ENCODE measurements at regions not wholly inside any gene's neighbourhood (a gene's known extent, or its start where the extent isn't known, plus 50 kb on each side); places are given as distances from the start of the nearest gene placed in this dataset.

DNA sequence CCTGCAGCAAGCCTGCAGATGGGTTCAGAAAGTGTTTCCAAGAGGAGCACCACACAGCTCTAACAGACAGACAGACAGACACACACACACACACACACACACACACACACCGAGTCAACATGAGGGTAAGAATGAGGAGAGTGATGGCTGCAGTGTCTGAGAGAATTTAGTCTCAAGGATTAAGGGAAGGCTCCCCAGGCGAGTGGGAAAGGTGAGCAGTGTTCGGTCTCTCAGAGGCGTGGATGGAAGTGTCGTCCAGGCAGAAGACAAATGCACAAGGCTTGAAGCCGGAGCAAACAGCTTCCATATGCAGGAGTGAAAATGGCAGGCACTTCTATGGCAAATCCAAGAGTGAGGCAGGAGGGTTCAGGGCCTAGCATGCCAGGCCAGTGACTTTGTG is 770.1 kb downstream of the KCNJ18 start:
- WGBS, 2 donors, result 85 to 87% methylated on average over 6 of the region's 6 CpGs
- no peaks in the 10 kb centered on the region for H3K9me3 ChIP-seq
- H3K27me3 ChIP-seq, result no peaks in the 10 kb centered on the region
- H3K36me3 ChIP-seq (ENCODE audit: low read depth, missing control alignments), result no peaks in the 10 kb centered on the region
- no peaks in the 10 kb centered on the region for H3K4me1 ChIP-seq
- DNase-seq, result no peak
- H3K4me3 ChIP-seq, result no peak overlapping the region
- intact Hi-C loops (cut with DNase I; ENCODE audit: low total_unique reads), result no loop called here
- no peak for TF ChIP-seq POLR2A (IDR thresholded peaks at IDR 0.05)
- TF ChIP-seq, protein P1, sequence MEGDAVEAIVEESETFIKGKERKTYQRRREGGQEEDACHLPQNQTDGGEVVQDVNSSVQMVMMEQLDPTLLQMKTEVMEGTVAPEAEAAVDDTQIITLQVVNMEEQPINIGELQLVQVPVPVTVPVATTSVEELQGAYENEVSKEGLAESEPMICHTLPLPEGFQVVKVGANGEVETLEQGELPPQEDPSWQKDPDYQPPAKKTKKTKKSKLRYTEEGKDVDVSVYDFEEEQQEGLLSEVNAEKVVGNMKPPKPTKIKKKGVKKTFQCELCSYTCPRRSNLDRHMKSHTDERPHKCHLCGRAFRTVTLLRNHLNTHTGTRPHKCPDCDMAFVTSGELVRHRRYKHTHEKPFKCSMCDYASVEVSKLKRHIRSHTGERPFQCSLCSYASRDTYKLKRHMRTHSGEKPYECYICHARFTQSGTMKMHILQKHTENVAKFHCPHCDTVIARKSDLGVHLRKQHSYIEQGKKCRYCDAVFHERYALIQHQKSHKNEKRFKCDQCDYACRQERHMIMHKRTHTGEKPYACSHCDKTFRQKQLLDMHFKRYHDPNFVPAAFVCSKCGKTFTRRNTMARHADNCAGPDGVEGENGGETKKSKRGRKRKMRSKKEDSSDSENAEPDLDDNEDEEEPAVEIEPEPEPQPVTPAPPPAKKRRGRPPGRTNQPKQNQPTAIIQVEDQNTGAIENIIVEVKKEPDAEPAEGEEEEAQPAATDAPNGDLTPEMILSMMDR (IDR thresholded peaks at IDR 0.05), result no peak
- no peak overlapping the region for H3K27ac ChIP-seq

DNA sequence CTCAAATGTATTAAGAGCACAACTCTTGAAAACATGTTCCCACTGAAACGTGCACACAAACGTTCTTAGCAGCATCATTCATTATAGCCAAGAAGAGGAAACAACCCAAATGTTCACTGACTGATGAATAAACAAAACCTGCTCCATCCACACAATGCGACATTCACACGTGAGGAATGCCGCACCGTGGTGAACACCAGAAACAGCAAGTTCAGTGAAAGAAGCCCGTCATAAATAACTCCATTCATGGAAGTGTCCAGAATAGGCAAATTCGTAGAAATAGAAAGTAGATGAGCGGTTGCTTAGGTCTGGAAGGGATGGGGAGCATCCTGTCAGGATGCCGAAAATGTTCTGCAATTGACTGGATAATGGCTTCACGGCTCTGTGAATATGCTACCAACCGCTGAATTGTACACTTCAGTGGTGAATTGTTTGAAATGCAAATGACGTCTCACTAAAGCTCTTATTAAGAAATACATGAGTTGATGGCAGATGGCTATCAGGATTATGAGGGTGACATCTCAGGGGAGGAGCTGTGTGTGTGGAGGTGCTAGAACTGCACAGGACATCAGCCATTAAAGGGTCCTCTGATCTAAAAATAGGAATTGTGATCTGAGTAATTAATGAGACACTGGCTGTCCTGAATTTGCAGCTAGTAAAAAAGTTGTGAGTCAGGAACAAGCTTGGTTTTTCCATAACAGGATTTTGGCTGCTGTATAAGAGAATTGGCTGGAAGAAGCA is 771.0 kb downstream of the KCNJ18 start:
- Histone ChIP-seq H3K4me1 (no peaks in the 10 kb centered on the region), H3K27ac (no peak overlapping the region), H3K9me3 (no peaks in the 10 kb centered on the region), H3K4me3 (no peak overlapping the region), H3K27me3 (no peaks in the 10 kb centered on the region), H3K36me3 (ENCODE audit: low read depth, missing control alignments) (no peaks in the 10 kb centered on the region)
- TF ChIP-seq POLR2A (IDR thresholded peaks at IDR 0.05), result no peak
- WGBS, 2 donors, result 71 to 81% methylated on average over 13 of the region's 13 CpGs
- intact Hi-C loops (cut with DNase I; ENCODE audit: low total_unique reads), result no loop called here
- DNase-seq, result no peak

DNA sequence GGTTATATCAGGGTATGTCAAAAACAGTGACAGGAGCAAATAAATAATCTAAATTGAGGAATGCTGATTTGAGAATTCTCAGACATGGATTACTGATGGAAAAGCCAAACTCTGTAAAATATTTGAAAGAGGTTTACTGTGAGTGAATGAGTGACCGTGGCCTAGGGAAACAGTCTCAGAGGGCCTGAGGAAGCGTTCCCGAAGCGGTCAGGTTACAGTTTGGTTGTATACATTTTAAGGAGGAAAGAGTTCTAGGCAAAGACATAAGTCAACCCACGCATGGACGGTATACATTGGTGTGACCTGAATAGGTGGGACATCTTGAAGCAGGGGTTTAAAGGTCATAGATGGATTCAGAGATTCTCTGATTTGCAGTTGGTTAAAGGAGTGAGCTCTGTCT is 771.7 kb downstream of the KCNJ18 start:
- Histone ChIP-seq H3K4me3 (no peak overlapping the region), H3K36me3 (ENCODE audit: low read depth, missing control alignments) (no peaks in the 10 kb centered on the region), H3K27ac (no peak overlapping the region), H3K4me1 (no peaks in the 10 kb centered on the region), H3K9me3 (no peaks in the 10 kb centered on the region), H3K27me3 (no peaks in the 10 kb centered on the region)
- TF ChIP-seq, protein P1 (IDR thresholded peaks at IDR 0.05), result no peak
- no peak for TF ChIP-seq POLR2A (IDR thresholded peaks at IDR 0.05)
- no peak for DNase-seq
- intact Hi-C loops (cut with DNase I; ENCODE audit: low total_unique reads), result no loop called here
- WGBS, 2 donors, result 75 to 80% methylated on average over 6 of the region's 6 CpGs

DNA sequence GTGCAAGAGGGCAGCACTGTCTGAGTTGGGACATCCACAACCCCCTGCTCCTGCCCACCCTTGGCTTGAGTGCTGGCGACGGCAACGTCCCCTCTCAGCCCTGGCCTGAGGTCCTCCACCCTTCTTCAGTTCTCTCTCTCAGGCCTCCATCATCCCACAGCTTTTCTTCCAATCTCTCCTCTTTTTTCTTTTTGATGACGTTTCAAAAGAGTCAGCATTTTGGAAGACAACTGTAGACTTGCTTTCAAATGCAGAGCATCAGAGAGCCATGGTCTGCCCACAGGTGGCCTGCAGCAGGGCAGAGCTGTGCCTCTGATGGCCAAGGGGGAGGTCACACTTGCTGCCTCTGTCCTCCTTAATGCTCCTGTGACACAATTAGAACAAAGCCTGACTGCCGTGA is 775.4 kb downstream of the KCNJ18 start:
- H3K9me3 ChIP-seq, result no peaks in the 10 kb centered on the region
- 64 to 65% methylated on average over 5 of the region's 5 CpGs for WGBS, 2 donors
- intact Hi-C loops (cut with DNase I; ENCODE audit: low total_unique reads), result no loop called here
- no peaks in the 10 kb centered on the region for H3K27me3 ChIP-seq
- no peaks in the 10 kb centered on the region for H3K36me3 ChIP-seq (ENCODE audit: low read depth, missing control alignments)
- TF ChIP-seq, protein P1 (IDR thresholded peaks at IDR 0.05), result no peak
- no peak for TF ChIP-seq POLR2A (IDR thresholded peaks at IDR 0.05)
- H3K4me3 ChIP-seq, result no peak overlapping the region
- H3K27ac ChIP-seq, result no peak overlapping the region
- H3K4me1 ChIP-seq, result no peaks in the 10 kb centered on the region
- no peak for DNase-seq

DNA sequence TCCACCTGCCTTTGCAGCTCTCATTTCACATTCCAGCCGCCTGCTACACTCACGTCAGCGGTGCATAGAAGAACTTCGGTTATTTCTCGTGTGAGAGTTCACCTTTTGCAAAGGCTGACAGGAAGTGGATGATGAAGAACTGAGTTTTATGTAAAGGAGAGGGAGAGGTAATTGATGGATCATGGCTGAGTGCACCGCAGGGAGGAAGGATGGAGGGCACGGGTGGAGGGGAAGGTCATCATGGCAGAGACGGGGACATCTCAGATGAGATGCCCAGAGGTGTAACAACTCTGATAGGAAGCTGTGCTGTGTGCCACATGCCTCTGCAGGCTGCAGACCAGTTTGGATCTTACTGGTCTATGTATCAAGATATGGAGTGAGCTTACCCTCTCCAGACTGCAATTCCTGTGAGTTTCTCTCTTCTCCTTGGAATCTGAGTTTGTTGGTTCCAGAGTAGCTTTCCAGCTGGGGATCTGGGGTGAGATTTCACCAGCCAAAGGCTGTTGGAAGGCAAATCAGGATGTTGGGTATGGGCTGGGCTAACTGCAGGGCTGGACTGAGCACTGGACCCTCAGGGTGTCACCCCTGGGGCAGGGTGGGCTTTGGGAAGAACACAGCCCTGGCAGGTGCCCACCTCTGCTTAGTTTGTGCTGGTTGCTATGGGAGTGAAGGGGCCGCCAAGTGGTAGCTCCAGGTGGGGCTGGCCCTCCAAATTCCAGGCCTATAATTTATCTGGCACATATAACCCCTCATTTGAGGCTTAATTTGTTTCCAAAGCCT is 777.0 kb downstream of the KCNJ18 start:
- intact Hi-C loops (cut with DNase I; ENCODE audit: low total_unique reads), result no loop called here
- H3K4me1 ChIP-seq, result no peaks in the 10 kb centered on the region
- H3K9me3 ChIP-seq, result no peaks in the 10 kb centered on the region
- DNase-seq, result no peak
- no peaks in the 10 kb centered on the region for H3K27me3 ChIP-seq
- WGBS, 2 donors, result 86 to 87% methylated on average over 9 of the region's 9 CpGs
- no peak overlapping the region for H3K27ac ChIP-seq
- H3K36me3 ChIP-seq (ENCODE audit: low read depth, missing control alignments), result no peaks in the 10 kb centered on the region
- no peak for TF ChIP-seq POLR2A (IDR thresholded peaks at IDR 0.05)
- TF ChIP-seq, protein P1 (IDR thresholded peaks at IDR 0.05), result no peak
- H3K4me3 ChIP-seq, result no peak overlapping the region

Measured in testis (tissue), 2 donors.